CD4-positive, CD25-positive, alpha-beta regulatory T cell (primary cell): ENCODE measurements at regions not wholly inside any gene's neighbourhood (a gene's known extent, or its start where the extent isn't known, plus 50 kb on each side); places are given as distances from the start of the nearest gene placed in this dataset.

Experiments used
- ATAC-seq, 2 donors: fragments of 150-1000 bp; cut with Tn5 transposase; one replicate each; pipeline ENCODE4 v1.10.0; 2021; ENCODE audit warnings: low read depth in 2 of 2, moderate number of reproducible peaks in 2 of 2, moderate library complexity in 1 of 2
- DNase-seq, 3 donors: peaks; one replicate each; pipeline versions ENCODE4 v3.0.0 to v3.0.0-alpha.2; 2012 to 2022; ENCODE audit warnings: mixed read lengths in 1 of 3
- H3K27ac ChIP-seq: one replicate; pipeline ENCODE4 v1.7.0; 2013; ENCODE audit warnings: mild to moderate bottlenecking, low read length; ENCODE audit not compliant: insufficient read depth, poor library complexity, severe bottlenecking
- H3K27me3 ChIP-seq: one replicate; pipeline ENCODE4 v1.7.0; 2013; ENCODE audit warnings: low read length; ENCODE audit not compliant: control insufficient read depth, insufficient read depth
- H3K36me3 ChIP-seq: one replicate; pipeline ENCODE4 v1.7.0; 2013; ENCODE audit warnings: mild to moderate bottlenecking, low read length, moderate library complexity; ENCODE audit not compliant: control insufficient read depth, insufficient read depth
- H3K4me1 ChIP-seq: 2 replicates; pipeline ENCODE4 v1.7.0; 2013; ENCODE audit warnings: mild to moderate bottlenecking, low read length; ENCODE audit not compliant: insufficient read depth, control insufficient read depth, poor library complexity, severe bottlenecking
- H3K4me3 ChIP-seq: one replicate; pipeline ENCODE4 v1.7.0; 2013; ENCODE audit warnings: low read depth, mild to moderate bottlenecking, low read length, moderate library complexity
- H3K9me3 ChIP-seq, 2 experiments: 1 replicate in 1 of 2; 2 replicates in 1 of 2; pipeline ENCODE4 v1.7.0; 2013; ENCODE audit warnings: low read length in 2 of 2, mild to moderate bottlenecking in 1 of 2, moderate library complexity in 1 of 2; ENCODE audit not compliant: control insufficient read depth in 2 of 2
- H3K27ac Mint-ChIP-seq, 3 donors: one replicate each; pipeline ENCODE4 v1.8.0; 2020 to 2022; ENCODE audit warnings: mild to moderate bottlenecking in 3 of 3, mixed read lengths in 3 of 3, moderate library complexity in 2 of 3
- H3K27me3 Mint-ChIP-seq: one replicate; pipeline ENCODE4 v1.8.0; 2022; ENCODE audit warnings: mild to moderate bottlenecking, mixed read lengths
- H3K36me3 Mint-ChIP-seq: one replicate; pipeline ENCODE4 v1.8.0; 2020; ENCODE audit warnings: mixed read lengths
- H3K4me1 Mint-ChIP-seq, 4 donors: one replicate each; pipeline ENCODE4 v1.8.0; 2020 to 2022; ENCODE audit warnings: mixed read lengths in 4 of 4, mild to moderate bottlenecking in 1 of 4
- H3K4me3 Mint-ChIP-seq, 4 donors: one replicate each; pipeline ENCODE4 v1.8.0; 2020 to 2022; ENCODE audit warnings: mild to moderate bottlenecking in 4 of 4, mixed read lengths in 4 of 4, moderate library complexity in 3 of 4
- H3K9me3 Mint-ChIP-seq, 7 donors: one replicate each; pipeline ENCODE4 v1.8.0; 2020 to 2022; ENCODE audit warnings: mixed read lengths in 7 of 7, mild to moderate bottlenecking in 3 of 7, moderate library complexity in 2 of 7

- H3K27ac ChIP-seq, result no peak overlapping the region
- ATAC-seq (no peak), DNase-seq (no peak)
- no peaks in the 10 kb centered on the region for H3K27me3 ChIP-seq
- Mint-ChIP-seq H3K27me3 (no peaks in the 10 kb centered on the region), H3K36me3 (peaks cover 4% of the 10 kb centered on the region), H3K9me3 (peaks cover 0 to 24% (median 10%) of the 10 kb centered on the region in 7 donors), H3K4me3 (no peak overlapping the region), H3K4me1 (no peaks in the 10 kb centered on the region), H3K27ac (no peak overlapping the region)
- no peak overlapping the region for H3K4me3 ChIP-seq
- H3K4me1 ChIP-seq, result no peaks in the 10 kb centered on the region
- no peaks in the 10 kb centered on the region for H3K36me3 ChIP-seq
- peaks cover 10 to 17% of the 10 kb centered on the region in 2 experiments for H3K9me3 ChIP-seq
Observed at GRCh38 chr15:69692342-69692741, 239.7 kb downstream of the RPLP1 start.

- H3K4me3 ChIP-seq, result no peak overlapping the region
- Mint-ChIP-seq H3K4me1 (no peaks in the 10 kb centered on the region), H3K9me3 (peaks cover 0 to 22% (median 10%) of the 10 kb centered on the region in 7 donors), H3K27me3 (no peaks in the 10 kb centered on the region), H3K27ac (no peak overlapping the region), H3K4me3 (no peak overlapping the region), H3K36me3 (peaks cover 4% of the 10 kb centered on the region)
- no peaks in the 10 kb centered on the region for H3K4me1 ChIP-seq
- no peak overlapping the region for H3K27ac ChIP-seq
- no peak for ATAC-seq
- H3K36me3 ChIP-seq, result no peaks in the 10 kb centered on the region
- H3K27me3 ChIP-seq, result no peaks in the 10 kb centered on the region
- H3K9me3 ChIP-seq, result peaks cover 10 to 17% of the 10 kb centered on the region in 2 experiments
- DNase-seq, result no peak
Observed at GRCh38 chr15:69693059-69693458, 240.4 kb downstream of the RPLP1 start.

DNA sequence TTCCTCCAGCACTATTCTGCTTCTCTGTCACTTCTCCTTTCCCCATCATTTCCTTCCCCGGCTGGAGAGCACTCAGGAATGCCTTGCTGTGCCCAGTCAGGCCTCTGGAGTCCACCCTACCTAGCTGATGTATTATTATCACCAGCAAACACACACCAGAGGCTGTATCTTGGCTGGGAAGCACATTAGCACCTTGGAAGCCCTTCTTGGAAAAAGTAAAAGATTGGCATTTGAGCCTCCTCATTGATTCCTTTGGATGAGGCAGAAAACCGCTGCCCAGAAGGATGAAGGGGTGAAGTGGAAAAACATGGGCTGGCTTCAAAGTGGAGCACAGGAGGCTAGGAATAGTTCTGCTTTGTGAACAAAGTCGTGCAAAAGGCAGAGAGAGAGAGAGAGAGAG is 244.3 kb downstream of the RPLP1 start:
- DNase-seq, result no peak
- Histone ChIP-seq H3K27ac (no peak overlapping the region), H3K4me1 (no peaks in the 10 kb centered on the region), H3K36me3 (no peaks in the 10 kb centered on the region), H3K9me3 (no peaks in the 10 kb centered on the region), H3K27me3 (no peaks in the 10 kb centered on the region), H3K4me3 (no peak overlapping the region)
- no peaks in the 10 kb centered on the region for H3K9me3 Mint-ChIP-seq
- no peaks in the 10 kb centered on the region for H3K4me1 Mint-ChIP-seq
- H3K27ac Mint-ChIP-seq, result no peak overlapping the region
- H3K36me3 Mint-ChIP-seq, result no peaks in the 10 kb centered on the region
- no peak overlapping the region for H3K4me3 Mint-ChIP-seq
- H3K27me3 Mint-ChIP-seq, result no peaks in the 10 kb centered on the region
- ATAC-seq, result no peak

DNA sequence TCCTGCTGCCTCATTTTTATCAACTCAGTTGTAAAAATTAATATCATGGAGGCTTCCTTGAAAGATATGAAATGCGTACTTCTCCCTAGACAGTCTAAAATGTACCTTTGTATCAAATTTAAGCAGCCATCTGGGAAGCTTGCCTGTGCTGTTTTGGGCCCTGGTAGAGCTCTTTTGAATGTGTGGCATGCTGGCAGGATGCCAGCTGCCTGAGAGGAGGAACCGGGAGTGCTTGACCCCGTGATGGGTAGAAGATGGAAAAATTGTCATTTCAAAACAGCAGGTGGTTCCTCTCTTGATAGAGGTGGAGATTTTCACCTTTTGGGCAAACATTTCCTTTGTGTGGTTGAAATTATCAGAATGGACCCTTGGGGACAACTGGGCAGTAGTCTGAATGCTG is 245.3 kb downstream of the RPLP1 start:
- Mint-ChIP-seq H3K27ac (no peak overlapping the region), H3K4me1 (no peaks in the 10 kb centered on the region), H3K4me3 (no peak overlapping the region), H3K36me3 (no peaks in the 10 kb centered on the region), H3K27me3 (no peaks in the 10 kb centered on the region), H3K9me3 (no peaks in the 10 kb centered on the region)
- Histone ChIP-seq H3K4me1 (no peaks in the 10 kb centered on the region), H3K27me3 (no peaks in the 10 kb centered on the region), H3K27ac (no peak overlapping the region), H3K4me3 (no peak overlapping the region), H3K9me3 (no peaks in the 10 kb centered on the region), H3K36me3 (no peaks in the 10 kb centered on the region)
- ATAC-seq (no peak), DNase-seq (no peak)

DNA sequence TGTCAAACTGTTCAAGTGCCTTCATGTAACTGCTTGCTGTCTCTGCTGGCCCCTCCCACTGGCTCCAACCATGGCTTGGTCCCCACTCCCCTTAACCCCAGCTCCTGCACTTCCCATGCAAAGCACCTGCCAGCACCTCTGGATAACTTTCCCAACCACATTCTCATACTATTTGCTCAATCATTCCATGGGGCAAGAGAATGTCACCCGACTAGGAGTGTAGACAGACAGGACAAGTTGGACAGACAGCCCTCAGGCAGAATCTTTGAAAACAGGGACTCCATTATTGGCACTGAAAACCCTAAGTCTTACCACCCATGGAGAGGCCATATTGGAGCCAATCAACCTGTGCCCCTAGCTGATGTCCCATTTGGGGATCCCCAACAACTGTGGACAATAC is 246.5 kb downstream of the RPLP1 start:
- H3K9me3 Mint-ChIP-seq, result no peaks in the 10 kb centered on the region
- Histone ChIP-seq H3K4me1 (no peaks in the 10 kb centered on the region), H3K4me3 (no peak overlapping the region), H3K9me3 (no peaks in the 10 kb centered on the region), H3K36me3 (no peaks in the 10 kb centered on the region), H3K27ac (no peak overlapping the region), H3K27me3 (no peaks in the 10 kb centered on the region)
- H3K27me3 Mint-ChIP-seq, result no peaks in the 10 kb centered on the region
- H3K4me3 Mint-ChIP-seq, result no peak overlapping the region
- DNase-seq (no peak), ATAC-seq (no peak)
- H3K36me3 Mint-ChIP-seq, result no peaks in the 10 kb centered on the region
- no peaks in the 10 kb centered on the region for H3K4me1 Mint-ChIP-seq
- no peak overlapping the region for H3K27ac Mint-ChIP-seq

DNA sequence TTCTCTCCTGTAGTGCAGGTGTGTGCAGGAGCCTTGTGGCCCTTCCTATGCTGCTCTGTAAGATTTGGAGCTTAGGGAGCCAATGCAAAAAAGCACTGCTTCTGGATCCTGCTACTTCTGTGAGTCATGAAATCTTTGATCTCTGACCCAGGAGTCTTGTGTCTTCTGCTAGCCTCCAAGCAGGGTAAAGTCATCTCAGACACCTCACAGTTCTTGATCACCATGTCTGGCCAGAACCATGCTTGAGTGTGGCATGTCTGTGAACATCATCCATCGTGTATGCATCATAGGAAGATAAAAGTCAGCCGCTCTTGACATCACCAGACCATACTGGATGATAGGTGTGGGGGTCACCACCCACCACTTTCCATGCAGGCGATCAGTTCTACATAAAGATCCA is 247.8 kb downstream of the RPLP1 start:
- H3K27me3 ChIP-seq, result no peaks in the 10 kb centered on the region

DNA sequence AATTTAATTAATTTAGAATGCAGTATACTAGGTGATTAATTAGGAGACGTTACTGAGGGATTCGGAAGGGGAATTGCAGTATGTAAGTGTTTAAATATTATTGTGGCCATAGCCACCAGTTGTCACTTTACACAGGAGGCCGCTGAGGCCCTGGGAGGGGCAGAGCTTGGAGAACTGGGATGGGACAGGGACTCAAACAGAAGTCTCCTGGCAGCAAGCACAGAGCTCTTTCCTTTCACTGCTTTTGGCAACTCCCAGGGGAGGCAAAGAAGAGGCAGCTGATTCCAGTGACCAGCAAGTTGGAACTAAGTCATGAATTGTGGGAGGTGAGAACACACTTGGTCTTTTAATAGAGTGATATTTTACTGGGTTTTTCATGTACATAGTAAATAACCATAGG is 248.6 kb downstream of the RPLP1 start:
- Mint-ChIP-seq H3K4me3 (no peak overlapping the region), H3K36me3 (no peaks in the 10 kb centered on the region), H3K9me3 (peaks cover 0 to 4% (median 0%) of the 10 kb centered on the region in 7 donors), H3K27ac (no peak overlapping the region), H3K4me1 (no peaks in the 10 kb centered on the region), H3K27me3 (no peaks in the 10 kb centered on the region)
- Histone ChIP-seq H3K27ac (no peak overlapping the region), H3K27me3 (no peaks in the 10 kb centered on the region), H3K4me1 (no peaks in the 10 kb centered on the region), H3K9me3 (no peaks in the 10 kb centered on the region), H3K4me3 (no peak overlapping the region), H3K36me3 (no peaks in the 10 kb centered on the region)
- no peak for ATAC-seq
- DNase-seq, result no peak

More for the DNA sequence above, 247.8 kb downstream of the RPLP1 start:
- Histone ChIP-seq H3K36me3 (no peaks in the 10 kb centered on the region), H3K9me3 (no peaks in the 10 kb centered on the region), H3K4me3 (no peak overlapping the region), H3K4me1 (no peaks in the 10 kb centered on the region), H3K27ac (no peak overlapping the region)
- Mint-ChIP-seq H3K4me1 (no peaks in the 10 kb centered on the region), H3K4me3 (no peak overlapping the region), H3K27me3 (no peaks in the 10 kb centered on the region), H3K9me3 (no peaks in the 10 kb centered on the region), H3K36me3 (no peaks in the 10 kb centered on the region), H3K27ac (no peak overlapping the region)
- ATAC-seq (no peak), DNase-seq (no peak)

- peaks cover 0 to 12% of the 10 kb centered on the region in 2 experiments for H3K9me3 ChIP-seq
- H3K4me1 ChIP-seq, result no peaks in the 10 kb centered on the region
- H3K36me3 Mint-ChIP-seq, result peaks cover 7% of the 10 kb centered on the region
- no peaks in the 10 kb centered on the region for H3K27me3 Mint-ChIP-seq
- no peaks in the 10 kb centered on the region for H3K27me3 ChIP-seq
- no peak overlapping the region for H3K4me3 ChIP-seq
- DNase-seq, result no peak
- H3K27ac Mint-ChIP-seq, result no peak overlapping the region
- H3K36me3 ChIP-seq, result no peaks in the 10 kb centered on the region
- peaks cover 0 to 16% (median 7%) of the 10 kb centered on the region in 7 donors for H3K9me3 Mint-ChIP-seq
- ATAC-seq, result no peak
- no peak overlapping the region for H3K27ac ChIP-seq
- H3K4me3 Mint-ChIP-seq, result no peak overlapping the region
- H3K4me1 Mint-ChIP-seq, result no peaks in the 10 kb centered on the region
Observed at GRCh38 chr15:69703532-69704187, 251.0 kb downstream of the RPLP1 start.
